Brain pericyte (primary cell): ENCODE measurements at regions not wholly inside any gene's neighbourhood (a gene's known extent, or its start where the extent isn't known, plus 50 kb on each side); places are given as distances from the start of the nearest gene placed in this dataset.
"Not testable (repeated sequence)": the region's sequence is repeated elsewhere in the genome, so short reads cannot be mapped to it uniquely, and the experiment has no call there.

Experiments
- DNase-seq: peaks from one replicate; pipeline ENCODE4 v3.0.0-alpha.2; 2012; ENCODE audit warnings: low read depth, low spot score

GRCh38 chr2:194815475-194815874 is 841.6 kb upstream of the SLC39A10 start:
- DNase-seq, result no peak

DNA sequence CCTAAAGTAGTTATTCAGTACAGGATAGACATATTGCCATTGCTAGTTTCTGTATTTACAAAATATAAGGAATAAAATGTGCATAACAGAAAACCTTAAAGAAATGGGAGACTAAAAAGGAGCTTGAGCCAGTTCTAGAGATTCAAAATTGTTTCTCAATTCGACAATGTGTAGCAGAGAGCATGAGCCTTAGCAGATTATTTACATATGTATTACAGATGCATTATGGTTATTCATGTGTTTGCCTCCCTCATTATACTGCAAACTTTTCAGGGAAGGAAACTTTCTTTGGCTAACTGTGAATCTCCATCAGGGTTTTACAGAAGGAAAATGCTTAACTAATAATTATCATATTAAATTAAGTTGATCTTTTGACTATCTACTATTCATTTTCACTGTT is 854.4 kb upstream of the SLC39A10 start:
- no peak for DNase-seq

DNA sequence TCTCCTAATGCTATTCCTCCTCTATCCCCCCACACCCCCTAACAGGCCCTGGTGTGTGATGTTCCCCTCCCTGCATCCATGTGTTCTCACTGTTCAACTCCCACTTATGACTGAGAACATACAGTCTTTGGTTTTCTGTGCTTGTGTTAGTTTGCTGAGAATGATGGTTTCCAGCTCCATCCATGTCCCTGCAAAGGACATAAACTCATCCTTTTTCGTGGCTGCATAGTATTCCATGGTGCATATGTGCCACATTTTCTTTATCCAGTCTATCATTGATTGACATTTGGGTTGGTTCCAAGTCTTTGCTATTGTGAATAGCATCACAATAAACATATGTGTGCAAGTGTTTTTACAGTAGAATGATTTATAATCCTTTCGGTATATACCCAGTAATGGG is 870.0 kb upstream of the SLC39A10 start:
- DNase-seq, result not testable (repeated sequence)

DNA sequence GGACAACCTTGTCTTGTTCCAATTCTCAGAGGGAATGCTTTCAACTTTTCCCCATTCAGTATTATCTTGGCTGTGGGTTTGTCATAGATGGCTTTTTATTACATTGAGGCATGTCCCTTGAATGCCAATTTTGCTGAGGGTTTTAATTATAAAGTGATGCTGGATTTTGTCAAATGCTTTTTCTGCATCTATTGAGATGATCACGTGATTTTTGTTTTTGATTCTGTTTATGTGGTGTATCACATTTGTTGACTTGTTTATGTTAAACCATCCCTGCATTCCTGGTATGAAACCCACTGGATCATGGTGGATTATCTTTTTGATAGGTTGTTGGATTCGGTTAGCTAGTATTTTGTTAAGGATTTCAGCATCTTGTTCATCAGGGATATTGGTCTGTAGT is 885.6 kb upstream of the SLC39A10 start:
- not testable (repeated sequence) for DNase-seq

GRCh38 chr2:194769030-194769429 is 888.0 kb upstream of the SLC39A10 start:
- no peak for DNase-seq

- no peak for DNase-seq
These were observed 891.3 kb upstream of the SLC39A10 start for GRCh38 chr2:194765723-194766122.

DNA sequence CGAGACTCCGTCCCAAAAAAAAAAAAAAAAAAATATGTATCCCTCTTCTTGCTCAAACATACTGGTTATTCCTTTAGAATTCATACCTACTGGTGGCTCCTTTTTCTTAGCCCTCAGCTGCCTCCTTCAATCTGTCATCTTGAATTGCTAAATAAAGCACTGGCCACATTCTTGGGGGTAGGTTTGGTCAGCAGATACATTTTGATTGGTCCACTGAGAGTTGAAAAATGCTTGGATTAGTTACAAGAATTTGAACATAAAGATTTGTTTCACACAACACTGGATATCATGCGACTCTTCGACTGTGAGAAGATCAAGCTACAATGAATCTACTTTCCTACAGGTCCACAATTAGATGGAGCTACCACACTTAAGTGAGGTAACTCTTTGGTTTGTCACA is 906.1 kb upstream of the SLC39A10 start:
- DNase-seq, result no peak

DNA sequence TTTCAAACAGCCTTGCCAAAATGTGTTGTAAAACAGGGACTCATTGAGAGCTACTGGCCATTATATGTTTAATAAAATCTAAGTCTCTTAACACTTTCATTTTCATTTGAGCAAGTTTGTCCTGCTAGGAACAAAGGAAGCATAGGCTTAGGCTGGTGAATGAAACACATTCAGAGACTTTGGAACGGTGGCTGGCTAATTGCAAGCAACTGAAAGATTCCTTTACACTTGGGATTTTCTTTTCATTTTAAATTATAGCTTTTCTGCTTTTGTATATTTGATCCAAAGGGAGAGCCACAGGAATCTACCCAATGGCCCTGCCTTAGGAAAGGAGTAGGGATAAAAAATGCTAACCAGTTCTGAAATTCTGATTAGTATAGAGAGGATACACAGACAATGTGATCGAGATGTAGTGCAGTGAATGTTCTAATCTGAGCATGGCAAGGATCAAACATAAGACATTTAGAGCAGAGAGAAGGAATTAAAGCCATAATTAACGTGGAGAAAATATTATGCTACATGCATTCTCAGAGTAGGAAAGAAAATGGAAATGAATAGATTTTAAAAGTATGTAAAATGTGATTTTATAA is 911.4 kb upstream of the SLC39A10 start:
- DNase-seq, result no peak

DNA sequence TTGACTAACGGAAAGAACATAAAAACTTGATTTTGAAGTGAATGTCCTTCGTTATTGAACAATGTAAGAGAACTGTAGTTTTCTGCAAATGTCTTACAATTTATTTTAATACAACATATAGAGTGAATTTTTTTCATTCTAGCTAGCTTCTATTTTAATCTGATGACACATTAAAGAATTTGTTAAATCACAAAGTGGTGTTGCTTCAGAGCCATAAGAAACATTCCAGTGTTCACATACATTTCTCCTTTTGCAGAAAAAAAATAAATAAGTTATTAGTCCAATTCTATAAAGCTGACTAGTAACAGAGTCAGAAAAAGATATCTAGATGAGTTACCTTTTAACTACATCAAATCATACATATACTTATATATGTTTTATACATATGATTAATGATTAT is 914.3 kb upstream of the SLC39A10 start:
- no peak for DNase-seq

GRCh38 chr2:194739217-194739616 is 917.8 kb upstream of the SLC39A10 start:
- DNase-seq, result no peak

DNA sequence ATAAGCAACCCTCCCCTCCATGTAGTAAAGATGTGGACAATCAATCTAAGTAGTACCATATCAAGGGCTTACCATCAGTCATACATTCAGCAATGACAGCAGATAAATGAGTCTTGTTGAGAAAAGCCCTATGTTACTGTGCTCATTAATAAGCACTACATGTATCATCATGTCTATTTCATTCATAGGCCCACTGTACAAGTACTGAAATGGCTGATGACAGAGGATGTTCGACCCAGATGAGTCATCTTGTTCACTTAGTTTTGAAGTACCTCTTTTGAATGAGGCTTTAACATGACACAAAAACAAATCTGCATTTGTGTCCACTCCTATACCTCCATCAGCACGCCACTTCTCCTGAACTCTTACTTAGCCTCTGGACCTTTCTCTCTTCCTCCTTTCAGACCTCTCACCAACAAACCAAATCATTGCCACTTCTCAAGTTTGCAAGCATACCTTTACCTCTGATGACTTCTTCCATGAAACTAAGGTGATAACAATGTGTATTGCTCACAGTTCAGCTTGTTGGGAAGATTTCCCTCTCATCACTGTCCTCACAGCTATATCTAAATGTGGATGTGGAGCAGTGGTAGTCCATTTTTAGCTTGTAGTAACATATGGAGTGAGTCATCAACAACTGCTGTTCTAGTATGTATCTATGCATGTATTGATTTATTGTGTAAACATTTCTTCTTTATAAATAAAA is 921.0 kb upstream of the SLC39A10 start:
- DNase-seq, result no peak

DNA sequence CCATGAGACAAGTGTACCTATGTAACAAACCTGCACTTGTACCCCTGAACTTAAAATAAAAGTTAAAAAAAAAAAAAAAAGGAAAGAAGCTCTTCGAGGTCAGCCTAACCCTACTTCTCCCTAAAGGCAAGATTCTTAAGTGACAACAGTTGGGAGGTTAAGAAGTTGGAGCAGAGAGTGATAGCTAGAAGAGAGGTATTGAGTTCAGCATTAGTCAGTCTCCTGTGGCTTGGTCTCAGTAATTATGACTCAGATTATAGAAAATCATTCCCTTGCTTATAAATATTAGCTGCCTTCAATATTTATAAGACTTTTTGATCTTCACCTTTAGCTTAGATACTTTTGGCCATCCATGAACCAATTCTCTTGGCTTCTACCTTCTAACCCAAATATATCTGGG is 926.8 kb upstream of the SLC39A10 start:
- DNase-seq, result no peak

GRCh38 chr2:194725169-194725568 is 931.9 kb upstream of the SLC39A10 start:
- DNase-seq, result no peak

- DNase-seq, result no peak
These were observed 933.6 kb upstream of the SLC39A10 start for GRCh38 chr2:194723446-194723845.

DNA sequence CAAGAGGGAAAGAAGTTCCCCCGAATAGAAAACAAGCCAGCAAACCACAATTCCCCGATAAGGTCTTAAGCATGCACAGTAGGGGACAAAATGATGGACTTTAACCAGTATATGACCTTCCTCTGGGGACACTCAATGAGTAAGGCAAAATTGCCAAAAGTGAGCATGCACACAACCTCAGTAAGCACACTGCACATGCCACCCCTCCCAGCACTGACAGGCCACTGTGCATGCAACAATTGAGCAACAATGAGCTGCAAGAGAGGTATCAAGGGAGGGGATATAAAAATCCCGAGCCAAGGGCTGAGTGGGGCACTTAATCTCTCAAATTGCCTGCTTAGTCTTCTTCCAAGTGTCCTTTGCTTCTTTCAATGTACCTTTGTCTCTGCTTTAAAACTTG is 935.8 kb upstream of the SLC39A10 start:
- DNase-seq, result no peak

- no peak for DNase-seq
These were observed 936.6 kb upstream of the SLC39A10 start for GRCh38 chr2:194720462-194720861.

GRCh38 chr2:194718881-194719280 is 938.1 kb upstream of the SLC39A10 start:
- no peak for DNase-seq

GRCh38 chr2:194714541-194714940 is 942.5 kb upstream of the SLC39A10 start:
- no peak for DNase-seq

GRCh38 chr2:194709840-194710239 is 947.2 kb upstream of the SLC39A10 start:
- DNase-seq, result no peak

GRCh38 chr2:194706179-194706578 is 950.8 kb upstream of the SLC39A10 start:
- DNase-seq, result no peak

DNA sequence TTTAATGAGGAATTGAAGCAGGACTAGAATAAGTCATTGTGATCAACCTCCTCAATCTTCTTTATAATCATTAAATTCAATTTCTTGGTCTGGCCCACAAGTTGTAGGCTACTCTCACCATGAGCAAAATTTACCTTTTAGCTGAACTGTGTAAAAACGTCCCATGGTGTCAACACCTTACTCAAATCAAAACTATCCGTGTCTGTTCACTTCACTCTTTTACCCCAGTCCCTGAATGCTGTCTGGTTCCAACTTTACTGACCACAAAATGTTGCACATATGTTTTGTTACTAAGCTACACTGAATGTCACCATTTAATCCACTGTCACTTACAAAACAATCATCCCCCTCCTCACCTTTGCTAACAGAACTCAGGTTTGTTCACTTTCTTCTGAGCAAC is 951.6 kb upstream of the SLC39A10 start:
- DNase-seq, result no peak

- no peak for DNase-seq
These were observed 956.3 kb upstream of the SLC39A10 start for GRCh38 chr2:194700726-194701125.

DNA sequence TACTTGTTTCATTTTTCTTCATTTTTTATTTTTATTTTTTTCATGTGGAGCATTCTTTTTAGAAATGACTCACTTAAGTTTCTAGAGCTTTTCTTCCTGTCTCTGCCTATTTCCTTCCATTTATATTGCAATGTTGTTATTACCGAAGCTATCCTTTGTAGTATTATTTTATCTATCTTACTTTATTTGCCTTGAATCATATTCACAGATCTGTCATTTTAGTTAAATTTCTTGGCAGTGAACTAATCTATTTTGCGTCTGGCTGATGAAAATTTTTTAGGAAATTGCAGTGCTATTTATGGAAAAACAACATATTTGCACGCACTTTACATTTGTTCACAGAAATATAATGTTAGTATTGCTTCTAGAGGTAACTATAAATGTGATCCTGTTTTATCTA is 956.9 kb upstream of the SLC39A10 start:
- DNase-seq, result no peak

DNA sequence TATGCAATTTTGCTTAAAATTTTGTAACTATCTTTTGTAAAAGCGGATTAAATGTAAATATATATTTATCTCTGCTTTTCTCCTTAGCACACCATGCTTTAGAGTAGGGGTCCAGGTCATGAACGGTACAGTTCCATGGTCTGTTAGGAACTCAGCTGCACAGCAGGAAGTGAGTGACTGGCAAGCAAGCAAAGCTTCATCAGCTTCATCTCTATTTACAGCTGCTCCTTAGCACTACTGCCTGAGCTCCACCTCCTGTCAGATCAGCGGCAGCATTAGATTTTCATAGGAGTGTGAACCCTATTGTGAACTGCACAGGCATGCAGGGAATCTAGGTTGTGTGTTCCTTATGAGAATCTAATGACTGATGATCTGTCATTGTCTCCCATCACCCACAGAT is 959.0 kb upstream of the SLC39A10 start:
- no peak for DNase-seq
